Esophagus muscularis mucosa (tissue), 3 donors: ENCODE measurements at regions not wholly inside any gene's neighbourhood (a gene's known extent, or its start where the extent isn't known, plus 50 kb on each side); places are given as distances from the start of the nearest gene placed in this dataset.

Experiments
- POLR2A ChIP-seq: fragments of 450-650 bp; IDR thresholded peaks from one replicate; pipeline ENCODE4 v1.6.1; 2017; ENCODE audit warnings: antibody characterized with exemption, moderate library complexity, mild to moderate bottlenecking, low read depth
- POLR2AphosphoS5 ChIP-seq, 2 donors: sonication (generic); formaldehyde crosslinking; IDR thresholded peaks; one replicate each; pipeline ENCODE4 v1.6.1; 2017; ENCODE audit warnings: antibody characterized with exemption in 2 of 2
- TF ChIP-seq, protein P1 (sequence below), 3 experiments: fragments of 200-600 bp in 2 of 3; fragments of 450-650 bp in 1 of 3; sonication (generic) in 2 of 3; IDR thresholded peaks; one replicate each; pipeline ENCODE4 v1.5.1; 2017 to 2019; ENCODE audit warnings: antibody characterized with exemption in 3 of 3, mild to moderate bottlenecking in 2 of 3, moderate library complexity in 1 of 3

DNA sequence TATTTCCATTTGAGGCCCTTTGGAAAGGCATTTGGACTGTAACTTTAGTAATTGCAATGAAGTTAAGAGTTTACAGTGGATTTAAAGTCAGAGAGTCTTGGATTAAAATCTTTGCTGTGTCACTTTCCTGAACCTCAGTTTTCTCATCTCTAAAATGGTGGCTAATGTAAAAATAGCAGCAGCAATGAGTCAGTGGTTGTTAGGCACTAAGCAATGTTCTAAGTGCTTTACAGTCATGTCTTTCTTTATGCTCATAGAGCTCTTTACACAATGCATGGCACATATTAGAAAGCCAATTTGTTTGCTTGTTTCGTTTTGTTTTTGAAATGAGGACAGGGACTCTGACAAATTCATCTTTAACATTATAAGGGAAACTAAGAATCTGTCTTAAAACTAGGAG, 222.7 kb upstream of the DNAJC19 start:
- TF ChIP-seq POLR2A = no peak
- TF ChIP-seq, protein P1, sequence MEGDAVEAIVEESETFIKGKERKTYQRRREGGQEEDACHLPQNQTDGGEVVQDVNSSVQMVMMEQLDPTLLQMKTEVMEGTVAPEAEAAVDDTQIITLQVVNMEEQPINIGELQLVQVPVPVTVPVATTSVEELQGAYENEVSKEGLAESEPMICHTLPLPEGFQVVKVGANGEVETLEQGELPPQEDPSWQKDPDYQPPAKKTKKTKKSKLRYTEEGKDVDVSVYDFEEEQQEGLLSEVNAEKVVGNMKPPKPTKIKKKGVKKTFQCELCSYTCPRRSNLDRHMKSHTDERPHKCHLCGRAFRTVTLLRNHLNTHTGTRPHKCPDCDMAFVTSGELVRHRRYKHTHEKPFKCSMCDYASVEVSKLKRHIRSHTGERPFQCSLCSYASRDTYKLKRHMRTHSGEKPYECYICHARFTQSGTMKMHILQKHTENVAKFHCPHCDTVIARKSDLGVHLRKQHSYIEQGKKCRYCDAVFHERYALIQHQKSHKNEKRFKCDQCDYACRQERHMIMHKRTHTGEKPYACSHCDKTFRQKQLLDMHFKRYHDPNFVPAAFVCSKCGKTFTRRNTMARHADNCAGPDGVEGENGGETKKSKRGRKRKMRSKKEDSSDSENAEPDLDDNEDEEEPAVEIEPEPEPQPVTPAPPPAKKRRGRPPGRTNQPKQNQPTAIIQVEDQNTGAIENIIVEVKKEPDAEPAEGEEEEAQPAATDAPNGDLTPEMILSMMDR (IDR thresholded peaks at IDR 0.05) = no peak
- no peak for TF ChIP-seq POLR2AphosphoS5 (IDR thresholded peaks at IDR 0.05)
